HepG2 (cell line): ENCODE measurements at regions not wholly inside any gene's neighbourhood (a gene's known extent, or its start where the extent isn't known, plus 50 kb on each side); places are given as distances from the start of the nearest gene placed in this dataset.

Source experiments
- AGO2 ChIP-seq: fragments of 200-400 bp; formaldehyde crosslinking; optimal IDR thresholded peaks from 2 replicates; pipeline ENCODE3; 2017; ENCODE audit warnings: mild to moderate bottlenecking, low read depth, low read length, moderate library complexity
- TCF7L2 ChIP-seq: IDR thresholded peaks from 2 replicates; pipeline ENCODE4 v1.6.1; 2011; ENCODE audit warnings: mild to moderate bottlenecking, low read depth, low read length, moderate library complexity
- USF2 ChIP-seq, 2 experiments: sonication (generic) in 1 of 2; formaldehyde crosslinking in 1 of 2; IDR thresholded peaks; 2 replicates each; pipeline versions ENCODE4 v1.5.1 to v1.6.1; 2011 to 2020; ENCODE audit warnings: borderline replicate concordance in 1 of 2, low read depth in 1 of 2, low read length in 1 of 2, mild to moderate bottlenecking in 1 of 2, missing genetic modification reagents in 1 of 2, moderate library complexity in 1 of 2
- ZNF513 ChIP-seq: sonication (generic); formaldehyde crosslinking; conservative IDR thresholded peaks from 2 replicates; pipeline ENCODE4 v1.5.0; 2020; ENCODE audit warnings: missing genetic modification reagents
- ZNF75D ChIP-seq: sonication (generic); formaldehyde crosslinking; IDR thresholded peaks from 2 replicates; pipeline ENCODE4 v1.8.1; 2023; ENCODE audit warnings: missing genetic modification reagents, mild to moderate bottlenecking, borderline replicate concordance

GRCh38 chr10:44262551-44263251, 122.2 kb downstream of the CXCL12 start:
- TF ChIP-seq USF2 (IDR thresholded peaks at IDR 0.05; ENCODE audit: low read depth, low read length) (no peak), USF2 (CRISPR knock-in tag; IDR thresholded peaks at IDR 0.05; ENCODE audit: borderline replicate concordance) (no peak), ZNF75D (no peak), TCF7L2 (no peak), AGO2 (no peak), ZNF513 (no peak)
